M059J (cell line): ENCODE measurements at regions not wholly inside any gene's neighbourhood (a gene's known extent, or its start where the extent isn't known, plus 50 kb on each side); places are given as distances from the start of the nearest gene placed in this dataset.

ENCODE experiments used
- DNase-seq: peaks from one replicate; pipeline ENCODE4 v3.0.0-alpha.2; 2012; ENCODE audit warnings: low read depth

DNA sequence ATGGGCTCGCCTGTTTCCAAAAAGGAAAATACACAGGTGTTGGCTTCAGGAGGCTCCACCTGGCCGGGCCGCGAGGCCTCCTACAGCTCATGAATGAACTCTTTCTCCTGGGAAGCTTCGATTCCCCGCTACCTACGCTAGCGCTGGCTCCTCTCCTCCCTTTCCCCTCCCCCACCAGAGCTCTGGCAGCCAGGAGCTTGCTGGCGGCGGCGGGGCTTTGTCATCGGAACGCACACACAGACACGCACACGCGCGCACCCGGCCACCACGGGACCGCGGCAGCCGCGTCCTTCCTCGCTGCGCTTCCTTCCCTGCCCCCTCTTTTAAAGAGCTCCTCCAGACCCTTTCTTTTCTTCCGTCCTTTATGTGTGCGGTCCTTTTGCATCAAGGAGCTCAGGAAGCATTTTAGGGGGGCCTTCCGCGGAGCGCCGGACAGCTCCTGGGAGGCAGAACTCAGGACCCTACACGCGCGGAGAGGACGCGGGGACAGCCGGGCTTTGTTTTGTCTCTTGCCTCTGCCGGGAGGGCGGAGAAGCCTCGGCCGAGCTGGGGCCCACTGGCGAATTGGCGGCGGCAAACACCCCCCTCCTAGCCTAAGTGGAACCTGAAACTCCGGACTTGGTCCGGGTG is 70.2 kb upstream of the BCOR start:
- DNase-seq = no peak

GRCh38 chrX:40167233-40167849 is 69.6 kb upstream of the BCOR start:
- DNase-seq = peak; percentile 25

GRCh38 chrX:40166582-40166981 is 68.8 kb upstream of the BCOR start:
- DNase-seq = peak; percentile 49

DNA sequence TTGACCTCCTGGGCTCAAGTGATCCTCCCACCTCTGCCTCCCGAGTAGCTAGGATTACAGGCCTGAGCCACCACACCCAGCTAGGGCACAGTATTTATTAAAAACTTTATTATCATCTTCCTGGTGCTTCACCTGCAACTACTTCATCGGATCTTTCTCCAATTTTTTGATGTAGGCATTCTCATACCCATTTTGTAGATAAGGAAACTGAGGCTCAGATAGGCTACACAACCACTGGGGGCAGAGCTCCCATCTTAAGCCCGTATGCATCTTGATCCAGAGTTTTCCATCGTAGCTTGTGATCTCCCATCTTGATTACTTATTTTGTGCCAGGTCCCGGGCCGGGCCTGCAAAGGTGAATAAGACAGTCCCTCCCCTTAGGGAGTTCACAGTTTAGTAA is 68.1 kb upstream of the BCOR start:
- no peak for DNase-seq

GRCh38 chrX:40165206-40165605 is 67.4 kb upstream of the BCOR start:
- DNase-seq = no peak

DNA sequence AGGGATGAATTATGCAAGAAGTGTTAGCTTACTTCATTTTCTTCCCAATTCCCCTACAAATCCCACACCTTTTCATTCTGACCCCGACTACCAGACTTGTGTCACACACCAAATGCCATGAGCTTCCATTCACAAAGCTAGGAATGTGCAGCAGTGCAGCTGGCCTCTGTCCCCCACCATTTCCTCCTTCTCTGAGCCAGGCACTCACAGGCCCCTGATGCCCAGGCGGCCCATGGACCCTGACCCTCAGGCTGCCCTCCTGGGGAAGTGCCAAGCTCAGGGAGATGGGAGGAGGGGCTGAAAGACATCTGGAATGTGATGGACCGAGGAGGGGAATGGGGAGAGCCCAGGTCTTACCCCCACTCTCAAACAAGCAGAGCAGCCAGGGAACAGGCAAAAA is 67.0 kb upstream of the BCOR start:
- DNase-seq = no peak

GRCh38 chrX:40158036-40158706 is 60.4 kb upstream of the BCOR start:
- DNase-seq = peak; percentile 37

- DNase-seq = no peak
Measured at GRCh38 chrX:40157228-40158035, 59.7 kb upstream of the BCOR start.

DNA sequence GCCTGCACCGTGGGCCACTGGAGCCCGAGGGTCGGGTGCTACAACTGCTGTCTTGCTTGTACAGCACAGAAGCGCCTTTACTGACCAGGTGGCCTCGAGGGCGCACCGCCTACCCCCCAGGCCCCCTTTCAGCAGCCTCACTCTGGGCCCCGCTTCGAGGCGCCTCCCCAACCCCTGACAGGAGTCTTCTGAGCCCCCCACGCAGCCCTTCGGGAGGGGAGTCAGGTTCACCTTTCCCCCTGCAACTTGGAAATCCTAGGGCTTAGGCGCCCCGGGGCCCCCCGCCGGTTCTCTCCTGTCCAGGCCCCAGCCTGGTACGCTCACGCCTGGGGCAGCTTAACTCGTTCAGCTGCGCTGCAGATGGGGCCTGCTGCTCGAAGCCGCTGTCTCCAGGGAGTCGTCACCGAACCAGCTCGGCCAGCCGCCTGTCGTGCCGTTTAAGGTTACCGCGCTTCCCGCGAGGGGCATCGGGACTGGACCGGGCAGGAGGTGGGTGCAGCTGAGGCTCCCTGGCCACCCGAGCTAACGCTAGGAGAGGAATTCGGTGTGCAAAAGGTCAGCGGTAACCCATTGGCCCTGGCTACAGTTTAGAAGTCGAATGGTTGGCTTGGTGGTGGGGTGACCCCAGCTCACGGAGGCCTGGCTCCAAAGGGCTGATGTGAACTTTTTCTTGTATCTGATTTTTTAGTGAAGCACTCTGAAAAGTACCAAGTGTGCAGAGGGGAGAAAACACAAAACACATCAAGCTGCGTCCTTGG is 58.9 kb upstream of the BCOR start:
- DNase-seq = no peak

DNA sequence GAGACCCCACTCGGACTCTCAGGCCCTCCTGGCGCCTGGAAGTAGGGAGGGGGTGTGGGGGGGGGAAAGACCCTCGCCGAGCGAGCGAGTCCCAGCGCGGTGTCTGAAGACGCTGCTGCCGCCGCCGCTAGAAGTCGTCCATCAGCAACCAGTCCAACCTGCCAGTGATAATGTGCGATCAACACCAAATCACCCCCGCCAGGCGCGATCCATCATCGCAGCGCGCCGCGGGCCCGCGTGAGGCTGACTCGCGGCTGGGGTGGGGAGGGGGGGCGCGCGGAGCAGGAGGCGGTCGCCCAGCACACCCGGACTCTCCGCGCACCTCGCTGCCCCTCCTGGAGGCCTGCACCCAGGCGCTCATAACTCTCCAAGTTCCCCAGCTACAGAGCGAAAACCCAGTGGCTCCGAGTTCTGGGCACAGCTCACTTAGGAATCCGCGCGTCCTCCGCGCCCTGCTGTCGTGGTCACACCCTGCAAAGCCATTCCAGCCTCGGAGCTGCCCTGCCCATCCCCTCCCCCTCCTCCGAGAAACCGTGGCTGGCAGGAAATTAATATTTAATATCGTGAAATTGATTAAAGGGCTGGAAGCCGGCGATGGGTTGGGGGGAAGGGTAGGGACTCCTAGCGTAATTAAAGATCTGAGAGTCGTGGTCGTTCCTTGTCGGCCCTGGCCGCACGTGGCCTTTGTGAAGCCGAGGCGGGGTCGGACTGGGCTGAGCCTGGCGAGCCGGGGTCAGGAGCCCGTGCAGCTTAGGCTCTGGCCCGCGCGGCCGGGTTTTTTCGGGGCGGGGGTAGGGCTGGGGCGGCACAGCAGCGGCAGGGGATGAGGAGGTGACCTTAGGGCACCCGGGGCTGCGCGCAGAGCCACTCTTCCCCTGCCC is 58.1 kb upstream of the BCOR start:
- no peak for DNase-seq

DNA sequence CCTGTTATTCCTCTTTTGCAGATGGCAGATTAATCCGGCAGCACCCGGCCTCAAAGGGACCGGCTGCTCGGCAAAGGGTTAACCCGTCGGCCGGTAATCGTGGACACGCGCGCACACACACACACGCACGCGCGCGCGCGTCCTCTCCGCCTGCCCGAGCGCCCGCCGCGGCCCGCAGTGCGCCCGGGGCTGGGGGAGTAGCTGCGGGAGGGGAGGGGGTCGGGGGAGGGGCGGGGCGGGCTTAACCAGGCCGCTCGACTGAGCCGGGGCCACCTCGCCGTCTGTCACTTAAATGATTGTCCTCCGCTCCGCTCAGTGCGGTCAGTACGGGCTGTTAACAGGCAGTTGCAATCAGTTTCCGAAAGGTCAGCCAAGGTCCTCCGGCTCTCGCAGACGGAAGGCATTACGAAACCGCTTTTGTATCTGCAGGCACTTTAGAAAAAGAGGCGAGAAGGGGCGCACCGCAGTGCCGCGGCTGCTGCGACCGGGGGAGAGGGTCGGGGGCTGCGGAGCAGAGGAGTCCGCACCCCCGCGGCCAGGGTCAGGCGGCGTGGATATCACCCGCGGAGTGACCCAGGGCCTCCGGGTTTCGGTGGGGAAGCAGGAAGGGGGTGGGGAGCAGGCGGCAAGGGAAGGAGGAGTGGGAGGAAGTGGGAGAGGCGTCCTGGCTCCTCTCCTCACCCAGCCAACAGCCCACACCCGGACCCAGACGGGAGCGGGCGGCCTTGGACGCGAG is 57.3 kb upstream of the BCOR start:
- peak; percentile 44 for DNase-seq

GRCh38 chrX:40154250-40154852 is 56.6 kb upstream of the BCOR start:
- peak; percentile 73 for DNase-seq

DNA sequence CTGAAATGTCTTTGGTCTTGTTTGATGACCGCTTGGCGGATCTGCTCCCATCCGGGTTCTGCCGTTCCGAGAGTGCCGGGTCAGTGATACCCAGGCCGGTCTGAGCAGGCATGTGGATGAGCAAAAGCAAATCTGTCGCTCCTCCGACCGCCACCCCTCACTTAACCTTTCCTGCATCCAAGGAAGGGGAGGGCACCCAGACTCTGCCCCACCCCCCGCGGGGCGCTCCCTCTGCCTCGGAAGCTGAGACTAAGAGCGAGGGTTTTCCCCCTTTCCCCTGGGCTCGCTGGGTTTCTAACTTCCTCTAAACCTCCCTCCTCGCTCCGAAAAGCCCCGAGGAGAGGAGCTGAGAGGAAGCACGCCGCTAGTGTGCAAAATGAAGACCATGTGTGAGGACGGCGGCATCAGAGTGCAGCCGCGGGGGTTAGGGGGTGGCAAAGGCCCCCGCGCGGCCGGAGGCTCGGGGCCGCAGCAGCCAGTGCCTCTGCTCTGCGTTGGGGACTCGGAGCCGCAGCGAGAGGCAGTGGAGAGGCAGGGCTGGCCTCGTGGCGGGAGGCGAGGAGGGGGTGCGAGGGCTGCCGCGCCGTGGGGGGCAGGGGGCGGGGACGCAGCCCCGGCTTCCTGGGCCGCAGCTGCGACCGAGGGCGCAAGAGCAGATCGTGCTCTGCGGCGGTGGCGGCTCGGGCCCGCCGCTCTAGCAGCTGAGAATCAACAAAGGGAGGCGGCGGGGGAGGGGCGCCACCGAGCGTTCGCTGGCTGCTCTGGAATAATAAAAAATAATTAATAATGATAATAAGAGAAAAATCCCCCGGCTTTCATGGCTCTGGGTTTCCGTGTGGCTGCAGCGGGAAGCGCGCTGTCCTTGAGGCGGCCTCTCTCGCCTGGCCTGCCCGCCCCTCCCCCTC is 55.8 kb upstream of the BCOR start:
- peak; percentile 71 for DNase-seq

DNA sequence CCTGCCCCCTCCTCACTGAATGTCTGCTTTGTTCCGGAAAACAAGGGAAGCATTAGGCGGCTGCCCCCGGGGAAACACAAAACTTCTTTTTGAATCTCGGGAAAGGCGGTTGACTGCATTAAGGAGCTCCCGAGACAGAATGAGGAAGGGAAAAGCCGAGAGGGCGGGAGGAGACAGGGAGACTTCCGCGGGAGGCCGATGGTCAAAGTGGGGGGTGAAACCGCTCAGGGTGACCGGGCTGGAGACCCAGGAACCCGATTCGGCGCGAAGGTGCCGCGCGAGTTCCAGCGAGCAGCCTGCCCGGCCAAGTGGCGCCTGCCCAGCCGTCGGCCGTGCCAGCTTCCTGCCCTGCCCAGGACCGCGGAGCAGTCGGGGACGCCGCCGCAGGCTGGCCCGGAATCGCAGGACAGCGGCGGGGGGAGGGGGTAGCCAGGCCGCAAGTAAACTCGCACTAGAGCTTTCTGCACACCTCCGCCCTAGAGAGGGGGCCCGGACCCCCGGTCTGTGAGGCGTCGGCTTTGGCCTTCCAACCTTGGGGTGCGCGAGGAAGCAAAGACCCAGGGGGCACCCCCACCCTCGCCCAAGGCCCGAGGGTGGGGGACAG is 55.1 kb upstream of the BCOR start:
- peak; percentile 76 for DNase-seq

DNA sequence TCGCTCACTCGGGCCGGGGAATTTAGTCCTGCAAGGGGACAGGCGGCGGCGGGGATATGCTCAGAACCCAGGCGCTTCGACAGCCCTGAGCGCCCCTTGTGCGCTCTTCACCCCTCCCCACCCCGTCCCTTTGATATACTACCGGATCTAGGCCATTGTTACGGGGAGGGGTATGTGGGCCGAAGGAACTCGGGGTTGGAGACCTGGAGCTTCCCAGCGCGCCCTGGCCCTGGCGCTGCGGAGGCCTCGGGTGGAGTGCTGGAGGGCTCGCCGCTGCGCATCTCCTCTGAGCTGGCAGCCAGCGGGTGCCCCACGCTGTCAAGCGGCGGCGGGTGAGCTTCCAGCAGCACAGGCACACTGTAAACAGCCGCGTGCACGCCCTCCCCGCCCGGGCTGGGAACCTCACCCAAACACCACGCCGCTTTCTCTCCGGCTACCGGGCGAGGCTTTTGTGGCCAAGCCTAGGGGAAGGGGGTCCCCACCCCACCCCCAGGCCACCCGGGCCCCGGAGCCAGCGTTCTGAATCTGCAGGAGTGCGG is 54.5 kb upstream of the BCOR start:
- peak; percentile 47 for DNase-seq

DNA sequence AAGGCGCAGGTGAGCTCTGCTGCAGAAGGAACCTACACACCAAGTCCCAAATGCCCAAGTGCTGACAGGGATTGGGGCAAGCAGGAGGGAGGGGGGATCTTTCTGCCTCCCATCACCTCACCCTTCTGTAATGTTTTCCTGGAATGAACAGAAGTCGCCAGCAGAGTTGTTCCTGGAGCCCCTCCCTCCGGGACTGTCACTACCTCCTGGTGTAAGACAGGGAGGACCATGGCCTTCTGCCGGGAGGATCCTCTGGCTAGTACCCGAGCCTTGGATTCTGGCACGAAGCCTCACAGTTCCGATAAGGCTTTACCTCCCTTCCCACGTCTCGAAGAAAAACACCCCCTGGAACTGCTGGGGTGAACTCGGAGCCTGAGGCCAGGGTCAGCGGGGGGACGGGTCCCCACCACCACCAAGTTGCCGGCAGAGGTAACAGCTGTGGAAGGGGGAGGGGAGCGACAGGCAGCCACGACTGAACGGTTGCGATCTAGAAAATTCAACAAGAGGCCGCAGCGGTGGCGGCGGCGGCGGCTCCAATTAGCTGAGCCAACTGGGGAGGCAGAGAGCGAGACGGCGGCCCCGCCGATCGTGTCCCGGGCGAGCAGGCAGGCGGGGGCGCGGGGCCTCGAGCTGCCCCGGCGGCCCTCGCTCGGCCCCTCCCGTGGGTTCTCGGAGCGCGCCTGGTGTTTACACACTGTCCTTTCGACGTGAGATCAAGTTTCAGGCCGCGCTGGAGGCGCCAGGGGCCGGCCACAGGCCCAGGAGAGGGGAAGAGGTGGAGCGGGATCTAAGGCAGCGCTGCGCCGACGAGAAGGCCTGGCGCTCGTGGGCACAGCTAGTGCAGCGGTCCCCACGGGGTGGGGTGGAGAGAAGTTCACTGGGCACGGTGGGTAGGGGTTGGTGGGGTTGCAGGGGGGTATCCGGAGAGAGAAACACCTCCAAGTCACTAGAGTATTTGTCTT is 53.7 kb upstream of the BCOR start:
- no peak for DNase-seq

DNA sequence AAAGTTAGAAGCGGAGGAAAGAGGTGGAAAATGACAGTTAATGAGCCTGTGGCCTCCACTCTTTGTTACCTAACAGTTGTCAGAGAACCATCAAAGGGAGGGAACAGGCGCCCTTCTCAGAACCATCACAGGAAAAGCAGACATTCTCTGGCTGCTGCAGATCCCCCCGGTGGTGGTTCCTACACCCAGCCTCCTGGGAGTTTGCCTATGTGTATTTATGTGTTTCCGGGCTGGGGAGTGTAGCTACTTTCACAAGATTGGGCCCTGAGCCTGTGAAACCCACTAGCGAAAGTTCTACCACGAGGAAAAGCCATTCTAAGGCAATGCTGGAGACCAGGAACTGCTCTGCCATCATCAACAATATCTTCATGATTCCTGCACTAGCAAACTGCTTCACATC is 52.7 kb upstream of the BCOR start:
- DNase-seq = no peak
